LNCaP clone FGC (cell line): ENCODE measurements at regions not wholly inside any gene's neighbourhood (a gene's known extent, or its start where the extent isn't known, plus 50 kb on each side); places are given as distances from the start of the nearest gene placed in this dataset.
"Not testable (repeated sequence)": the region's sequence is repeated elsewhere in the genome, so short reads cannot be mapped to it uniquely, and the experiment has no call there.

Source experiments
- DNase-seq: peaks from one replicate; pipeline ENCODE4 v3.0.0-alpha.2; 2011; ENCODE audit warnings: low read depth
- H3K4me3 ChIP-seq: 2 replicates; pipeline ENCODE4 v1.5.1; 2011; ENCODE audit warnings: mild to moderate bottlenecking, low read depth, low read length, control low read depth
- CTCF ChIP-seq: IDR thresholded peaks from 2 replicates; pipeline ENCODE4 v1.5.1; 2012; ENCODE audit warnings: mild to moderate bottlenecking; ENCODE audit not compliant: control insufficient read depth, insufficient read depth; ENCODE audit errors: extremely low read depth

- TF ChIP-seq CTCF, result no peak
- no peak overlapping the region for H3K4me3 ChIP-seq
- peak; percentile 94 for DNase-seq
Measured at GRCh38 chr14:55789406-55789805, 209.4 kb downstream of the KTN1 start.

- no peak overlapping the region for H3K4me3 ChIP-seq
- no peak for DNase-seq
- TF ChIP-seq CTCF, result no peak
Measured at GRCh38 chr14:55794655-55795595, 214.9 kb downstream of the KTN1 start.

GRCh38 chr14:55796513-55796912, 216.5 kb downstream of the KTN1 start:
- H3K4me3 ChIP-seq, DNase-seq: not testable (repeated sequence)

- H3K4me3 ChIP-seq, result no peak overlapping the region
Measured at GRCh38 chr14:55798406-55798805, 218.4 kb downstream of the KTN1 start.

GRCh38 chr14:55799508-55800095, 219.6 kb downstream of the KTN1 start:
- no peak for TF ChIP-seq CTCF
- no peak for DNase-seq
- no peak overlapping the region for H3K4me3 ChIP-seq

More at GRCh38 chr14:55798406-55798805, 218.4 kb downstream of the KTN1 start:
- DNase-seq, result no peak
- TF ChIP-seq CTCF, result no peak

GRCh38 chr14:55800156-55800785, 220.3 kb downstream of the KTN1 start:
- no peak for DNase-seq
- TF ChIP-seq CTCF, result no peak
- H3K4me3 ChIP-seq, result no peak overlapping the region

GRCh38 chr14:55801121-55801520, 221.1 kb downstream of the KTN1 start:
- TF ChIP-seq CTCF, result no peak
- no peak overlapping the region for H3K4me3 ChIP-seq
- DNase-seq, result no peak
